Hepatic stellate cell (primary cell): ENCODE measurements at regions not wholly inside any gene's neighbourhood (a gene's known extent, or its start where the extent isn't known, plus 50 kb on each side); places are given as distances from the start of the nearest gene placed in this dataset.
A peak's percentile ranks its signal among the peaks of the same experiment; 100 is the strongest.
"Not testable (repeated sequence)": the region's sequence is repeated elsewhere in the genome, so short reads cannot be mapped to it uniquely, and the experiment has no call there.

Source experiments
- DNase-seq: peaks from one replicate; pipeline ENCODE4 v3.0.0; 2011; ENCODE audit warnings: low spot score

GRCh38 chr5:125477586-125477975, 731.1 kb upstream of the ZNF608 start:
- DNase-seq: no peak

GRCh38 chr5:125478599-125478998, 732.2 kb upstream of the ZNF608 start:
- no peak for DNase-seq

GRCh38 chr5:125480911-125481310, 734.5 kb upstream of the ZNF608 start:
- no peak for DNase-seq

GRCh38 chr5:125481506-125482465, 735.3 kb upstream of the ZNF608 start:
- no peak for DNase-seq

GRCh38 chr5:125483609-125484008, 737.2 kb upstream of the ZNF608 start:
- DNase-seq: no peak

- peak; percentile 8 for DNase-seq
Measured at GRCh38 chr5:125484272-125484741, 737.9 kb upstream of the ZNF608 start.

- DNase-seq: peak; percentile 23
Measured at GRCh38 chr5:125484742-125485641, 738.6 kb upstream of the ZNF608 start.

GRCh38 chr5:125485771-125486170, 739.3 kb upstream of the ZNF608 start:
- DNase-seq: no peak

- DNase-seq: no peak
Measured at GRCh38 chr5:125486634-125487033, 740.2 kb upstream of the ZNF608 start.

GRCh38 chr5:125487231-125487630, 740.8 kb upstream of the ZNF608 start:
- no peak for DNase-seq

GRCh38 chr5:125487652-125488051, 741.2 kb upstream of the ZNF608 start:
- DNase-seq: not testable (repeated sequence)

GRCh38 chr5:125489146-125489545, 742.7 kb upstream of the ZNF608 start:
- DNase-seq: no peak

- DNase-seq: no peak
Measured at GRCh38 chr5:125491986-125492492, 745.6 kb upstream of the ZNF608 start.

GRCh38 chr5:125492977-125493376, 746.5 kb upstream of the ZNF608 start:
- no peak for DNase-seq

GRCh38 chr5:125496393-125496792, 750.0 kb upstream of the ZNF608 start:
- no peak for DNase-seq

- no peak for DNase-seq
Measured at GRCh38 chr5:125497651-125498050, 751.2 kb upstream of the ZNF608 start.

- no peak for DNase-seq
Measured at GRCh38 chr5:125499636-125500332, 753.3 kb upstream of the ZNF608 start.

GRCh38 chr5:125501396-125501795, 755.0 kb upstream of the ZNF608 start:
- DNase-seq: no peak

GRCh38 chr5:125503946-125504345, 757.5 kb upstream of the ZNF608 start:
- no peak for DNase-seq

- DNase-seq: no peak
Measured at GRCh38 chr5:125505115-125505514, 758.7 kb upstream of the ZNF608 start.

GRCh38 chr5:125506124-125506523, 759.7 kb upstream of the ZNF608 start:
- DNase-seq: no peak

GRCh38 chr5:125508225-125508624, 761.8 kb upstream of the ZNF608 start:
- DNase-seq: no peak
